ENCODE measurements at regions not wholly inside any gene's neighbourhood (a gene's known extent, or its start where the extent isn't known, plus 50 kb on each side); places are given as distances from the start of the nearest gene placed in this dataset.

DNA sequence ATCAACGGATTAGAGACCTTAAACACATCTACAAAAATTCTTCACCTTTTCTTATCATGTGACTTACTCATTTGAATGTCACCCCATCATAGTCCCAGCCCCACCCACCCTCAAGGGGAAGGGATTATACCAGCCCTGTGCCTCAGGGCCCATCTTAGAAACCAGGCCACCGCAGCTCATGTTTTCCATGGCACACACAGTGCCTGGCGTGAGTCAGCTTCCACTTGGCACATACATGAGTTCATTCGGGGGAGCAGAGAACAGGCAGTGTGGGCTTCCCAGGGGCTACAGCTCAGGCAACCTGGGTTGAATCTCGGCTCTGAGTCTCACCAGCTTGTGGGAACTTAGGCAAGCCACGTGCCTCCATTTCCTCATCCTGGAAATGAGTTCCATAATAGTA, 310.6 kb downstream of the NPHP4 start:
- Histone ChIP-seq H3K4me1 (ENCODE audit: control insufficient read depth, insufficient read depth, low read length) (no peaks in the 10 kb centered on the region), H3K27ac (ENCODE audit: control insufficient read depth, insufficient read depth) (no peak overlapping the region), H4K20me1 (ENCODE audit: control insufficient read depth, insufficient read depth) (no peaks in the 10 kb centered on the region), H3K9ac (ENCODE audit: control insufficient read depth, insufficient read depth, low read length) (no peak overlapping the region), H3K27me3 (replicated peaks in 1 of 2; ENCODE audit: control insufficient read depth in 2 of 2, insufficient read depth in 2 of 2, low read length in 1 of 2) (no peaks in the 10 kb centered on the region), H3K9me3 (replicated peaks; ENCODE audit: control insufficient read depth, insufficient read depth, low read length) (no peaks in the 10 kb centered on the region; the same call in 2 of the 3 replicates), H3K36me3 (ENCODE audit: control insufficient read depth in 2 of 2, insufficient read depth in 2 of 2, low read length in 1 of 2) (no peaks in the 10 kb centered on the region), H3K4me2 (ENCODE audit: control insufficient read depth, insufficient read depth) (no peak overlapping the region), H3K79me2 (ENCODE audit: control insufficient read depth, insufficient read depth, low read length) (no peaks in the 10 kb centered on the region), H3K4me3 (no peak overlapping the region), H2AFZ (ENCODE audit: control insufficient read depth, low read depth, low read length) (no peak overlapping the region)
- no TSS peak for BruUV-seq (replicated peaks)
- ChIA-PET POLR2A (no interaction called here), CTCF (no interaction called here), RAD21 (ENCODE audit: unreplicated experiment) (no interaction called here), SMC1A (ENCODE audit: uncharacterized antibody, unreplicated experiment) (no interaction called here)
- intact Hi-C loops (cut with micrococcal nuclease; ENCODE audit: unreplicated experiment) (no loop called here), in situ Hi-C loops (cut with MboI) (loop anchor here (10.0 kb wide), 1 partner anchor 917 kb away; no protein-coding TSS in a partner anchor)
- no peak for TF ChIP-seq BCL11A (IDR thresholded peaks at IDR 0.05; ENCODE audit: low read depth, low read length)
- no peak for DNase-seq (ENCODE audit: low read depth, low spot score)
- WGBS (ENCODE audit: insufficient coverage, insufficient replicate concordance, low lambda C conversion rate, missing lambda C conversion rate) = 19% methylated on average over 6 of the region's 6 CpGs
- FAIRE-seq = no peak
- no peak for ATAC-seq

DNA sequence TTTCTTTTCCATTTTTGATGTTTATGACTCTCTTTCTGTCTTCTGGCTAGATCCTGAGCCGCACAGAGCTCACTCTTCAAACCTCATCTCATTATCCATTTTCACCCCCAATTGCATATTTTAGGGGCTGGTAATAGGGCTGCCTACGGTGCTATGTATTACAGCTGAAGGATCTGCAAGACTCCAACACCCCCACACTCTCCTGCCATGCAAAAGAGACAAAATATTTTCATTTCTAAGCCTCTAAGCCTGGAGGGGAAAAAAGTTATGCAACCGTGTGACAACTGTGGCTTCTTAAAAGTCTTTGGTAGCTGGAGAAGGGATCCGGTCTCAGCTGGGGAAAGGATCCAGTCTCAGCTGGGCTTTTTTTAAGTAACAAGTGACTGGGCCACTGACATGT, 311.6 kb downstream of the NPHP4 start:
- no peak overlapping the region for H2AFZ ChIP-seq (ENCODE audit: control insufficient read depth, low read depth, low read length)
- H3K9ac ChIP-seq (ENCODE audit: control insufficient read depth, insufficient read depth, low read length) = no peak overlapping the region
- H3K79me2 ChIP-seq (ENCODE audit: control insufficient read depth, insufficient read depth, low read length) = no peaks in the 10 kb centered on the region
- ChIA-PET RAD21 (ENCODE audit: unreplicated experiment) (no interaction called here), POLR2A (no interaction called here), SMC1A (ENCODE audit: uncharacterized antibody, unreplicated experiment) (interaction anchor here (0.6 kb wide), 1 partner anchor 1104 kb away, joined by 4 read pairs; no protein-coding TSS in a partner anchor), CTCF (no interaction called here)
- H3K4me1 ChIP-seq (ENCODE audit: control insufficient read depth, insufficient read depth, low read length) = no peaks in the 10 kb centered on the region
- TF ChIP-seq, protein P1, sequence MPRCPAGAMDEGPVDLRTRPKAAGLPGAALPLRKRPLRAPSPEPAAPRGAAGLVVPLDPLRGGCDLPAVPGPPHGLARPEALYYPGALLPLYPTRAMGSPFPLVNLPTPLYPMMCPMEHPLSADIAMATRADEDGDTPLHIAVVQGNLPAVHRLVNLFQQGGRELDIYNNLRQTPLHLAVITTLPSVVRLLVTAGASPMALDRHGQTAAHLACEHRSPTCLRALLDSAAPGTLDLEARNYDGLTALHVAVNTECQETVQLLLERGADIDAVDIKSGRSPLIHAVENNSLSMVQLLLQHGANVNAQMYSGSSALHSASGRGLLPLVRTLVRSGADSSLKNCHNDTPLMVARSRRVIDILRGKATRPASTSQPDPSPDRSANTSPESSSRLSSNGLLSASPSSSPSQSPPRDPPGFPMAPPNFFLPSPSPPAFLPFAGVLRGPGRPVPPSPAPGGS (IDR thresholded peaks at IDR 0.05; ENCODE audit: borderline replicate concordance, insufficient read depth, low read depth, low read length, poor library complexity, severe bottlenecking) = no peak
- TF ChIP-seq, protein P2, sequence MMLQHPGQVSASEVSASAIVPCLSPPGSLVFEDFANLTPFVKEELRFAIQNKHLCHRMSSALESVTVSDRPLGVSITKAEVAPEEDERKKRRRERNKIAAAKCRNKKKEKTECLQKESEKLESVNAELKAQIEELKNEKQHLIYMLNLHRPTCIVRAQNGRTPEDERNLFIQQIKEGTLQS (IDR thresholded peaks at IDR 0.05; ENCODE audit: borderline replicate concordance, extremely low read depth, low read depth, low read length) = no peak
- TF ChIP-seq, protein P3, sequence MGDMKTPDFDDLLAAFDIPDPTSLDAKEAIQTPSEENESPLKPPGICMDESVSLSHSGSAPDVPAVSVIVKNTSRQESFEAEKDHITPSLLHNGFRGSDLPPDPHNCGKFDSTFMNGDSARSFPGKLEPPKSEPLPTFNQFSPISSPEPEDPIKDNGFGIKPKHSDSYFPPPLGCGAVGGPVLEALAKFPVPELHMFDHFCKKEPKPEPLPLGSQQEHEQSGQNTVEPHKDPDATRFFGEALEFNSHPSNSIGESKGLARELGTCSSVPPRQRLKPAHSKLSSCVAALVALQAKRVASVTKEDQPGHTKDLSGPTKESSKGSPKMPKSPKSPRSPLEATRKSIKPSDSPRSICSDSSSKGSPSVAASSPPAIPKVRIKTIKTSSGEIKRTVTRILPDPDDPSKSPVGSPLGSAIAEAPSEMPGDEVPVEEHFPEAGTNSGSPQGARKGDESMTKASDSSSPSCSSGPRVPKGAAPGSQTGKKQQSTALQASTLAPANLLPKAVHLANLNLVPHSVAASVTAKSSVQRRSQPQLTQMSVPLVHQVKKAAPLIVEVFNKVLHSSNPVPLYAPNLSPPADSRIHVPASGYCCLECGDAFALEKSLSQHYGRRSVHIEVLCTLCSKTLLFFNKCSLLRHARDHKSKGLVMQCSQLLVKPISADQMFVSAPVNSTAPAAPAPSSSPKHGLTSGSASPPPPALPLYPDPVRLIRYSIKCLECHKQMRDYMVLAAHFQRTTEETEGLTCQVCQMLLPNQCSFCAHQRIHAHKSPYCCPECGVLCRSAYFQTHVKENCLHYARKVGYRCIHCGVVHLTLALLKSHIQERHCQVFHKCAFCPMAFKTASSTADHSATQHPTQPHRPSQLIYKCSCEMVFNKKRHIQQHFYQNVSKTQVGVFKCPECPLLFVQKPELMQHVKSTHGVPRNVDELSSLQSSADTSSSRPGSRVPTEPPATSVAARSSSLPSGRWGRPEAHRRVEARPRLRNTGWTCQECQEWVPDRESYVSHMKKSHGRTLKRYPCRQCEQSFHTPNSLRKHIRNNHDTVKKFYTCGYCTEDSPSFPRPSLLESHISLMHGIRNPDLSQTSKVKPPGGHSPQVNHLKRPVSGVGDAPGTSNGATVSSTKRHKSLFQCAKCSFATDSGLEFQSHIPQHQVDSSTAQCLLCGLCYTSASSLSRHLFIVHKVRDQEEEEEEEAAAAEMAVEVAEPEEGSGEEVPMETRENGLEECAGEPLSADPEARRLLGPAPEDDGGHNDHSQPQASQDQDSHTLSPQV (IDR thresholded peaks at IDR 0.05) = no peak
- TF ChIP-seq IRF4 (IDR thresholded peaks at IDR 0.05; ENCODE audit: low read depth, low read length) (no peak), POLR2A (IDR thresholded peaks at IDR 0.05; ENCODE audit: low read depth, low read length) (no peak), SUZ12 (IDR thresholded peaks at IDR 0.05; ENCODE audit: unreplicated experiment) (no peak), FOXM1 (IDR thresholded peaks at IDR 0.05; ENCODE audit: low read depth, low read length) (no peak), STAT3 (IDR thresholded peaks at IDR 0.05; ENCODE audit: low read depth, low read length) (no peak), RAD51 (IDR thresholded peaks at IDR 0.05) (no peak), GABPA (IDR thresholded peaks at IDR 0.05; ENCODE audit: low read depth) (no peak), SMAD5 (IDR thresholded peaks at IDR 0.05; ENCODE audit: low read depth) (no peak)
- no peaks in the 10 kb centered on the region for H3K9me3 ChIP-seq (replicated peaks; ENCODE audit: control insufficient read depth, insufficient read depth, low read length)
- FAIRE-seq (no peak), ATAC-seq (no peak), DNase-seq (ENCODE audit: low read depth, low spot score) (no peak)
- no peaks in the 10 kb centered on the region for H4K20me1 ChIP-seq (ENCODE audit: control insufficient read depth, insufficient read depth)
- H3K4me2 ChIP-seq (ENCODE audit: control insufficient read depth, insufficient read depth) = no peak overlapping the region
- H3K27ac ChIP-seq (ENCODE audit: control insufficient read depth, insufficient read depth) = no peak overlapping the region
- intact Hi-C loops (cut with micrococcal nuclease; ENCODE audit: unreplicated experiment) = no loop called here
- no peaks in the 10 kb centered on the region for H3K36me3 ChIP-seq (ENCODE audit: control insufficient read depth in 2 of 2, insufficient read depth in 2 of 2, low read length in 1 of 2)
- no TSS peak for BruUV-seq (replicated peaks)
- WGBS (ENCODE audit: insufficient coverage, insufficient replicate concordance, low lambda C conversion rate, missing lambda C conversion rate) = 18% methylated on average over 4 of the region's 4 CpGs
- H3K4me3 ChIP-seq = no peak overlapping the region
- no peaks in the 10 kb centered on the region for H3K27me3 ChIP-seq (replicated peaks in 1 of 2; ENCODE audit: control insufficient read depth in 2 of 2, insufficient read depth in 2 of 2, low read length in 1 of 2)
- in situ Hi-C loops (cut with MboI) = loop anchor here (10.0 kb wide), 1 partner anchor 916 kb away; no protein-coding TSS in a partner anchor
